GM18508 (cell line): ENCODE measurements at regions not wholly inside any gene's neighbourhood (a gene's known extent, or its start where the extent isn't known, plus 50 kb on each side); places are given as distances from the start of the nearest gene placed in this dataset.

Experiments
- ATAC-seq: cut with Tn5 transposase; IDR thresholded peaks from one replicate; pipeline ENCODE4 v1.9.1; 2021; ENCODE audit warnings: moderate number of reproducible peaks; ENCODE audit not compliant: insufficient read depth, unreplicated experiment

GRCh38 chr4:24666316-24666715 is 82.0 kb upstream of the DHX15 start:
- ATAC-seq = no peak

- ATAC-seq = no peak
These were observed 82.6 kb upstream of the DHX15 start for GRCh38 chr4:24666816-24667477.

GRCh38 chr4:24668956-24669355 is 84.6 kb upstream of the DHX15 start:
- ATAC-seq = no peak

- no peak for ATAC-seq
These were observed 85.4 kb upstream of the DHX15 start for GRCh38 chr4:24669751-24670150.

GRCh38 chr4:24671849-24672248 is 87.5 kb upstream of the DHX15 start:
- no peak for ATAC-seq

GRCh38 chr4:24672880-24673279 is 88.5 kb upstream of the DHX15 start:
- no peak for ATAC-seq

- no peak for ATAC-seq
These were observed 89.9 kb upstream of the DHX15 start for GRCh38 chr4:24674279-24674678.

- no peak for ATAC-seq
These were observed 91.5 kb upstream of the DHX15 start for GRCh38 chr4:24675721-24676389.

GRCh38 chr4:24677909-24678308 is 93.6 kb upstream of the DHX15 start:
- no peak for ATAC-seq

- no peak for ATAC-seq
These were observed 96.5 kb upstream of the DHX15 start for GRCh38 chr4:24680746-24681448.

GRCh38 chr4:24683116-24683515 is 98.8 kb upstream of the DHX15 start:
- ATAC-seq = no peak

- no peak for ATAC-seq
These were observed 102.7 kb upstream of the DHX15 start for GRCh38 chr4:24686866-24687692.

GRCh38 chr4:24688453-24688852 is 104.1 kb upstream of the DHX15 start:
- no peak for ATAC-seq

- ATAC-seq = no peak
These were observed 104.9 kb upstream of the DHX15 start for GRCh38 chr4:24689212-24689611.

- no peak for ATAC-seq
These were observed 104.9 kb upstream of the SOD3 start for GRCh38 chr4:24690436-24690835.

- no peak for ATAC-seq
These were observed 101.7 kb upstream of the SOD3 start for GRCh38 chr4:24693636-24694035.

- ATAC-seq = no peak
These were observed 95.3 kb upstream of the SOD3 start for GRCh38 chr4:24700118-24700517.

- ATAC-seq = no peak
These were observed 93.7 kb upstream of the SOD3 start for GRCh38 chr4:24701683-24702082.

- ATAC-seq = no peak
These were observed 93.1 kb upstream of the SOD3 start for GRCh38 chr4:24702281-24702680.

GRCh38 chr4:24703298-24703697 is 92.1 kb upstream of the SOD3 start:
- no peak for ATAC-seq

GRCh38 chr4:24704149-24704548 is 91.2 kb upstream of the SOD3 start:
- ATAC-seq = no peak
